Fibroblast of lung (primary cell): ENCODE measurements at regions not wholly inside any gene's neighbourhood (a gene's known extent, or its start where the extent isn't known, plus 50 kb on each side); places are given as distances from the start of the nearest gene placed in this dataset.

Experiments
- DNase-seq, 2 donors: peaks; one replicate each; pipeline versions ENCODE4 v3.0.0 to v3.0.0-alpha.2; 2010; ENCODE audit warnings: low read depth in 2 of 2
- H2AFZ ChIP-seq: 2 replicates; pipeline ENCODE4 v1.5.1; 2012; ENCODE audit warnings: low read length, control low read depth, inconsistent platforms
- H3K27ac ChIP-seq: 2 replicates; pipeline ENCODE4 v1.5.1; 2011; ENCODE audit warnings: low read length, control low read depth; ENCODE audit not compliant: insufficient read depth
- H3K27me3 ChIP-seq: 2 replicates; pipeline ENCODE4 v1.5.1; 2011; ENCODE audit warnings: mild to moderate bottlenecking, low read length; ENCODE audit not compliant: control insufficient read depth, insufficient read depth
- H3K36me3 ChIP-seq: 2 replicates; pipeline ENCODE4 v1.5.1; 2011; ENCODE audit warnings: low read length; ENCODE audit not compliant: control insufficient read depth, insufficient read depth
- H3K4me1 ChIP-seq: 2 replicates; pipeline ENCODE4 v1.5.1; 2011; ENCODE audit warnings: low read length; ENCODE audit not compliant: control insufficient read depth, insufficient read depth; ENCODE audit errors: extremely low read depth
- H3K4me2 ChIP-seq: 2 replicates; pipeline ENCODE4 v1.5.1; 2011; ENCODE audit warnings: low read length, control low read depth; ENCODE audit not compliant: insufficient read depth; ENCODE audit errors: extremely low read depth
- H3K4me3 ChIP-seq, 4 experiments: fragments of 200-600 bp in 1 of 4; sonication (generic) in 1 of 4; replicated peaks in 1 of 4; 2 replicates each; pipeline ENCODE4 v1.5.1; 2011 to 2016; ENCODE audit warnings: low read length in 4 of 4, low read depth in 3 of 4, mild to moderate bottlenecking in 3 of 4, control low read depth in 2 of 4, inconsistent platforms in 1 of 4, mixed read lengths in 1 of 4; ENCODE audit not compliant: insufficient read depth in 1 of 4; ENCODE audit errors: control extremely low read depth in 1 of 4
- H3K79me2 ChIP-seq: 2 replicates; pipeline ENCODE4 v1.5.1; 2012; ENCODE audit warnings: mild to moderate bottlenecking, low read length, inconsistent platforms; ENCODE audit not compliant: control insufficient read depth, insufficient read depth
- H3K9ac ChIP-seq: 2 replicates; pipeline ENCODE4 v1.5.1; 2011; ENCODE audit warnings: mild to moderate bottlenecking, low read length, control low read depth; ENCODE audit not compliant: insufficient read depth
- H3K9me3 ChIP-seq: 2 replicates; pipeline ENCODE4 v1.5.1; 2012; ENCODE audit warnings: low read depth, low read length; ENCODE audit not compliant: control insufficient read depth, insufficient read depth
- H4K20me1 ChIP-seq: 2 replicates; pipeline ENCODE4 v1.5.1; 2011; ENCODE audit warnings: low read length; ENCODE audit not compliant: control insufficient read depth, insufficient read depth; ENCODE audit errors: extremely low read depth
- CTCF ChIP-seq, 2 donors: IDR thresholded peaks in 1 of 2; conservative IDR thresholded peaks in 1 of 2; 1 replicate in 1 of 2; 2 replicates in 1 of 2; pipeline ENCODE4 v1.5.1; 2011 to 2012; ENCODE audit warnings: low read length in 2 of 2, control low read depth in 1 of 2, inconsistent platforms in 1 of 2, low read depth in 1 of 2, mild to moderate bottlenecking in 1 of 2
- EZH2 ChIP-seq: IDR thresholded peaks from 2 replicates; pipeline ENCODE4 v1.5.1; 2012; ENCODE audit warnings: low read length, control low read depth, mild to moderate bottlenecking; ENCODE audit errors: missing control alignments

GRCh38 chr11:45468267-45468856 lies 182.2 kb upstream of the SYT13 start:
- Histone ChIP-seq H3K27ac (no peak overlapping the region), H3K27me3 (no peaks in the 10 kb centered on the region), H2AFZ (no peak overlapping the region), H3K4me2 (no peak overlapping the region), H4K20me1 (no peaks in the 10 kb centered on the region), H3K36me3 (no peaks in the 10 kb centered on the region), H3K4me1 (no peaks in the 10 kb centered on the region), H3K9ac (no peak overlapping the region), H3K9me3 (no peaks in the 10 kb centered on the region), H3K79me2 (no peaks in the 10 kb centered on the region), H3K4me3 (no peak overlapping the region)
- DNase-seq: peak; percentile 37 to 45
- TF ChIP-seq EZH2: no peak
- TF ChIP-seq CTCF (conservative IDR thresholded peaks at IDR 0.05 in 1 of 2, IDR thresholded peaks at IDR 0.05 in 1 of 2; ENCODE audit: low read depth in 1 of 2, low read length in 2 of 2): no peak

- Histone ChIP-seq H2AFZ (no peak overlapping the region), H3K36me3 (no peaks in the 10 kb centered on the region), H3K27ac (no peak overlapping the region), H3K27me3 (no peaks in the 10 kb centered on the region), H3K4me3 (no peak overlapping the region), H3K79me2 (no peaks in the 10 kb centered on the region), H3K9ac (no peak overlapping the region), H3K9me3 (no peaks in the 10 kb centered on the region), H3K4me2 (no peak overlapping the region), H3K4me1 (no peaks in the 10 kb centered on the region), H4K20me1 (no peaks in the 10 kb centered on the region)
- DNase-seq: no peak
- TF ChIP-seq CTCF (conservative IDR thresholded peaks at IDR 0.05 in 1 of 2, IDR thresholded peaks at IDR 0.05 in 1 of 2; ENCODE audit: low read depth in 1 of 2, low read length in 2 of 2) (no peak), EZH2 (no peak)
Measured at GRCh38 chr11:45463541-45463940, 177.4 kb upstream of the SYT13 start.

- H3K27me3 ChIP-seq: no peaks in the 10 kb centered on the region
- H3K9me3 ChIP-seq: no peaks in the 10 kb centered on the region
- TF ChIP-seq CTCF (conservative IDR thresholded peaks at IDR 0.05 in 1 of 2, IDR thresholded peaks at IDR 0.05 in 1 of 2; ENCODE audit: low read depth in 1 of 2, low read length in 2 of 2): no peak
- TF ChIP-seq EZH2: no peak
- H4K20me1 ChIP-seq: no peaks in the 10 kb centered on the region
- no peaks in the 10 kb centered on the region for H3K4me1 ChIP-seq
- H3K36me3 ChIP-seq: no peaks in the 10 kb centered on the region
- H3K79me2 ChIP-seq: no peaks in the 10 kb centered on the region
- no peak for DNase-seq
- no peak overlapping the region for H2AFZ ChIP-seq
- H3K4me3 ChIP-seq: no peak overlapping the region
- H3K9ac ChIP-seq: no peak overlapping the region
- H3K27ac ChIP-seq: no peak overlapping the region
- no peak overlapping the region for H3K4me2 ChIP-seq
Measured at GRCh38 chr11:45461514-45461913, 175.4 kb upstream of the SYT13 start.
